OCI-LY1 (cell line): ENCODE measurements at regions not wholly inside any gene's neighbourhood (a gene's known extent, or its start where the extent isn't known, plus 50 kb on each side); places are given as distances from the start of the nearest gene placed in this dataset.

Source experiments
- H2AFZ ChIP-seq: fragments of 200-600 bp; sonication (generic), shearing (Covaris generic); 2 replicates; pipeline ENCODE4 v1.6.0; 2014; ENCODE audit warnings: antibody characterized with exemption, mild to moderate bottlenecking, low read length
- H3F3A ChIP-seq: fragments of 200-600 bp; sonication (generic), shearing (Covaris generic); 2 replicates; pipeline ENCODE4 v1.6.0; 2014; ENCODE audit warnings: mild to moderate bottlenecking, antibody characterized with exemption, low read length, moderate library complexity; ENCODE audit not compliant: insufficient read depth
- H3K27ac ChIP-seq: fragments of 200-600 bp; sonication (generic); 2 replicates; pipeline ENCODE4 v1.5.1; 2014; ENCODE audit warnings: low read length, mixed run types, mild to moderate bottlenecking, low read depth; ENCODE audit not compliant: poor library complexity, severe bottlenecking
- H3K27me3 ChIP-seq: fragments of 200-600 bp; sonication (generic); 2 replicates; pipeline ENCODE4 v1.6.0; 2014; ENCODE audit warnings: antibody characterized with exemption, mild to moderate bottlenecking, low read length, moderate library complexity; ENCODE audit not compliant: insufficient read depth
- H3K36me3 ChIP-seq: fragments of 200-600 bp; sonication (generic); 2 replicates; pipeline ENCODE4 v1.6.1; 2014; ENCODE audit warnings: mild to moderate bottlenecking, antibody characterized with exemption, low read length, moderate library complexity, mixed read lengths; ENCODE audit not compliant: insufficient read depth
- H3K4me1 ChIP-seq: fragments of 200-600 bp; sonication (generic); 2 replicates; pipeline ENCODE4 v1.5.1; 2014; ENCODE audit warnings: mild to moderate bottlenecking, low read length, moderate library complexity; ENCODE audit not compliant: insufficient read depth, severe bottlenecking
- H3K4me2 ChIP-seq: fragments of 200-600 bp; sonication (generic), shearing (Covaris generic); 2 replicates; pipeline ENCODE4 v1.6.1; 2014; ENCODE audit warnings: low read length
- H3K4me3 ChIP-seq: fragments of 200-600 bp; sonication (generic); 2 replicates; pipeline ENCODE4 v1.5.1; 2014; ENCODE audit warnings: low read length, low read depth, mild to moderate bottlenecking, mixed read lengths; ENCODE audit not compliant: poor library complexity, severe bottlenecking
- H3K79me2 ChIP-seq: fragments of 200-600 bp; shearing (Covaris generic); 2 replicates; pipeline ENCODE4 v1.6.1; 2016; ENCODE audit warnings: mixed run types, low read length, mixed read lengths; ENCODE audit not compliant: insufficient read depth
- H3K9ac ChIP-seq: fragments of 200-600 bp; sonication (generic), shearing (Covaris generic); 2 replicates; pipeline ENCODE4 v1.6.1; 2014; ENCODE audit warnings: mild to moderate bottlenecking, low read length, mixed read lengths
- H3K9me2 ChIP-seq: fragments of 200-600 bp; sonication (generic), shearing (Covaris generic); 2 replicates; pipeline ENCODE4 v1.6.1; 2014; ENCODE audit warnings: low read depth, mild to moderate bottlenecking, low read length, mixed read lengths
- H3K9me3 ChIP-seq: fragments of 200-600 bp; shearing (Covaris generic); 2 replicates; pipeline ENCODE4 v1.6.1; 2014; ENCODE audit warnings: low read length, mixed read lengths
- H4K20me1 ChIP-seq: fragments of 200-600 bp; sonication (generic), shearing (Covaris generic); 2 replicates; pipeline ENCODE4 v1.6.0; 2016; ENCODE audit warnings: mild to moderate bottlenecking, low read length; ENCODE audit not compliant: insufficient read depth
- CTCF ChIP-seq: fragments of 200-600 bp; sonication (generic), shearing (Covaris generic); IDR thresholded peaks from 2 replicates; pipeline ENCODE4 v1.5.1; 2017; ENCODE audit warnings: mild to moderate bottlenecking, antibody characterized with exemption, low read length, moderate library complexity, mixed read lengths
- EZH2 ChIP-seq: fragments of 200-600 bp; sonication (generic), shearing (Covaris generic); IDR thresholded peaks from 2 replicates; pipeline ENCODE4 v1.8.0; 2017; ENCODE audit warnings: borderline replicate concordance, mixed run types, mild to moderate bottlenecking, antibody characterized with exemption, low read length, moderate library complexity, mixed read lengths

DNA sequence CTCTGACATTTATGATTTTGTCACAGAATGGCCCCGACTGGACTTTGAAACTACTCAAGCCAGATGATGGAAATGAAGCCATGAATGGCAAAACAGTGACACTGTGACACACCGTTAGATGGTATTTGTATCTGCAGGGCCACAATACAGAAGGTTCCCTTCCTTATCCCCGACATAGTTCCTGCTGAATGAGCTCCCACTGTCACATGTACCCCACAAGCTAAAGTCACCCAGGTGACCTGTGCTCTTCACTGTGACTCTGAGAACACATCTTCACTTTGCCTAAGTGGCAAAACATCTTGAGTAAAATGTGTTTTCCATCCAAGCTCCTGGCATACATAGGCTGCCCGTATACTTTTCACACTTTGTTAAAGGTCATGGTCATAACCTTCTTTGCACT lies 89.5 kb downstream of the LSM5 start:
- no peaks in the 10 kb centered on the region for H3F3A ChIP-seq
- H3K36me3 ChIP-seq: no peaks in the 10 kb centered on the region
- no peaks in the 10 kb centered on the region for H3K4me1 ChIP-seq
- no peaks in the 10 kb centered on the region for H3K79me2 ChIP-seq
- H4K20me1 ChIP-seq: no peaks in the 10 kb centered on the region
- no peak for TF ChIP-seq CTCF
- TF ChIP-seq EZH2: no peak
- H3K27me3 ChIP-seq: 0 out of 2 replicates have a peak, but pooled peaks cover 4% of the 10 kb centered on the region
- H3K9ac ChIP-seq: no peak overlapping the region
- no peak overlapping the region for H2AFZ ChIP-seq
- H3K9me3 ChIP-seq: no peaks in the 10 kb centered on the region
- H3K4me2 ChIP-seq: no peak overlapping the region
- H3K9me2 ChIP-seq: no peaks in the 10 kb centered on the region
- no peak overlapping the region for H3K27ac ChIP-seq
- no peak overlapping the region for H3K4me3 ChIP-seq

DNA sequence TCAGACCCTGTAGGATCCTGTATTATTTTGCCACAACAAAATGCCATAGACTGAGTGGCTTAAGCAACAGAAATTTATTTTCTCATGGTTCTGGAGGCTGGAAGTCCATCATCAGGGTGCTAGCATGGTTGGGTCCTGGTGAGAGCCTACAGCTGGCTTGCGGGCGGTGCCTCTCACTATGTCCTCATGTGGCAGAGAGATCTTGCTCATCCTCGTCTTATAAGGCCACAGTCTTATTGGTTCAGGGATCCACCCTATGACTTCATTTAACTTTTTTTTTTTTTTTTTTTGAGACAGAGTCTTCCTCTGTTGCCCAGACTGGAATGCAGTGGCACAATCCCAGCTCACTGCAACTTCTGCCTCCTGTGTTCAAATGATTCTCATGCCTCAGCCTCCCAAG lies 90.9 kb downstream of the LSM5 start:
- H3K27me3 ChIP-seq: 0 out of 2 replicates have a peak, but pooled peaks cover 4% of the 10 kb centered on the region
- H3K4me3 ChIP-seq: no peak overlapping the region
- TF ChIP-seq CTCF (no peak), EZH2 (no peak)
- no peaks in the 10 kb centered on the region for H3K79me2 ChIP-seq
- H3K36me3 ChIP-seq: no peaks in the 10 kb centered on the region
- H3F3A ChIP-seq: no peaks in the 10 kb centered on the region
- H3K4me1 ChIP-seq: no peaks in the 10 kb centered on the region
- no peaks in the 10 kb centered on the region for H3K9me3 ChIP-seq
- H3K9ac ChIP-seq: no peak overlapping the region
- H4K20me1 ChIP-seq: no peaks in the 10 kb centered on the region
- no peaks in the 10 kb centered on the region for H3K9me2 ChIP-seq
- no peak overlapping the region for H3K4me2 ChIP-seq
- no peak overlapping the region for H2AFZ ChIP-seq
- H3K27ac ChIP-seq: no peak overlapping the region

- TF ChIP-seq EZH2: no peak
- H3K27me3 ChIP-seq: 0 out of 2 replicates have a peak, but pooled peaks cover 4% of the 10 kb centered on the region
Observed at GRCh38 chr7:32395168-32395567, 95.0 kb downstream of the LSM5 start.

DNA sequence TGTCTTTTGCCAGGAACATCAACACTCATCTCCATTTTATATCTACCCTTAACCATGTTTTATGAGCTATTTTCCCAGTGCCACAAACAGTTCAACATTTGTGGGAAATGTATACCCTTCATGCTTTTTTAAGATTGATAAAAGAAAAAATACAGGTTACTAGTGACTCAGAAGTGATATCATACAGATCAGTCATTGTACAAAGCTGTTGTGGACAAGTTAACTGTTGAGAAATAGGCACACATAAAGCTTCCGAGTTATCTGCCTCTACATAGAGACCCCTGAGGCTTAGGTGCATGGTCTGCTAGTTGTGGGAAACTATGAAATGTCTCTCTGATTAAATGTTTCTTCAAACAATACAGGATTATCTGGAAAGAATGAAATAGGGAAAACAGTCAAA lies 96.3 kb downstream of the LSM5 start:
- Histone ChIP-seq H3K4me2 (no peak overlapping the region), H3K27ac (no peak overlapping the region), H3K4me1 (no peaks in the 10 kb centered on the region), H3F3A (no peaks in the 10 kb centered on the region), H3K79me2 (no peaks in the 10 kb centered on the region), H4K20me1 (no peaks in the 10 kb centered on the region), H3K36me3 (no peaks in the 10 kb centered on the region), H3K9me2 (peaks cover 3% of the 10 kb centered on the region; the same call in 1 of the 2 replicates), H3K9ac (no peak overlapping the region), H3K4me3 (no peak overlapping the region), H3K9me3 (no peaks in the 10 kb centered on the region), H3K27me3 (no peaks in the 10 kb centered on the region), H2AFZ (no peak overlapping the region)
- TF ChIP-seq EZH2: no peak
- no peak for TF ChIP-seq CTCF

More at GRCh38 chr7:32395168-32395567, 95.0 kb downstream of the LSM5 start:
- Histone ChIP-seq H3K9ac (no peak overlapping the region), H2AFZ (no peak overlapping the region), H3K9me2 (no peaks in the 10 kb centered on the region), H3K79me2 (no peaks in the 10 kb centered on the region), H3K4me2 (no peak overlapping the region), H4K20me1 (no peaks in the 10 kb centered on the region), H3K9me3 (no peaks in the 10 kb centered on the region), H3K36me3 (no peaks in the 10 kb centered on the region), H3K27ac (no peak overlapping the region), H3K4me1 (no peaks in the 10 kb centered on the region), H3F3A (no peaks in the 10 kb centered on the region), H3K4me3 (no peak overlapping the region)
